H9 (cell line): ENCODE measurements at regions not wholly inside any gene's neighbourhood (a gene's known extent, or its start where the extent isn't known, plus 50 kb on each side); places are given as distances from the start of the nearest gene placed in this dataset.

ENCODE experiments used
- DNase-seq: peaks from one replicate; pipeline ENCODE4 v3.0.0-alpha.2; 2017
- H2AFZ ChIP-seq: one replicate; pipeline ENCODE4 v1.6.1; 2013; ENCODE audit warnings: mild to moderate bottlenecking, low read length, control low read depth, moderate library complexity
- H2AK5ac ChIP-seq: 2 replicates; pipeline ENCODE4 v1.6.1; 2013; ENCODE audit warnings: low read length, control low read depth, mixed read lengths; ENCODE audit not compliant: insufficient read length
- H2BK120ac ChIP-seq: one replicate; pipeline ENCODE4 v1.6.1; 2013; ENCODE audit warnings: low read depth, mild to moderate bottlenecking, low read length, control low read depth, inconsistent platforms; ENCODE audit not compliant: poor library complexity, severe bottlenecking
- H2BK12ac ChIP-seq: 2 replicates; pipeline ENCODE4 v1.6.1; 2013; ENCODE audit warnings: low read length, control low read depth, mixed read lengths, low read depth; ENCODE audit not compliant: insufficient read length
- H2BK15ac ChIP-seq: 2 replicates; pipeline ENCODE4 v1.6.1; 2013; ENCODE audit warnings: low read depth, low read length, control low read depth
- H2BK20ac ChIP-seq: one replicate; pipeline ENCODE4 v1.6.1; 2013; ENCODE audit warnings: low read depth, mild to moderate bottlenecking, low read length, control low read depth, inconsistent platforms; ENCODE audit not compliant: poor library complexity, severe bottlenecking
- H2BK5ac ChIP-seq: 2 replicates; pipeline ENCODE4 v1.6.1; 2013; ENCODE audit warnings: low read length, control low read depth, mixed read lengths; ENCODE audit not compliant: insufficient read length
- H3K14ac ChIP-seq: 2 replicates; pipeline ENCODE4 v1.6.1; 2013; ENCODE audit warnings: low read length, control low read depth; ENCODE audit not compliant: insufficient read depth
- H3K18ac ChIP-seq: 2 replicates; pipeline ENCODE4 v1.6.1; 2013; ENCODE audit warnings: low read depth, mild to moderate bottlenecking, mixed read lengths, low read length, control low read depth; ENCODE audit not compliant: insufficient read length
- H3K23ac ChIP-seq: 2 replicates; pipeline ENCODE4 v1.6.1; 2013; ENCODE audit warnings: low read length, control low read depth, mixed read lengths, low read depth; ENCODE audit not compliant: insufficient read length
- H3K23me2 ChIP-seq: 2 replicates; pipeline ENCODE4 v1.6.1; 2013; ENCODE audit warnings: low read depth, mild to moderate bottlenecking, mixed read lengths, low read length, control low read depth; ENCODE audit not compliant: insufficient read length, poor library complexity, severe bottlenecking
- H3K27ac ChIP-seq: 2 replicates; pipeline ENCODE4 v1.5.1; 2013; ENCODE audit warnings: low read length, control low read depth, mixed read lengths, low read depth; ENCODE audit not compliant: insufficient read length
- H3K27me3 ChIP-seq: 2 replicates; pipeline ENCODE4 v1.6.1; 2013; ENCODE audit warnings: low read length, control low read depth, inconsistent platforms; ENCODE audit not compliant: insufficient read depth
- H3K4ac ChIP-seq: 2 replicates; pipeline ENCODE4 v1.6.1; 2013; ENCODE audit warnings: low read depth, mild to moderate bottlenecking, control low read depth, inconsistent platforms, low read length, moderate library complexity
- H3K4me1 ChIP-seq: 2 replicates; pipeline ENCODE4 v1.6.1; 2013; ENCODE audit warnings: low read length, control low read depth, inconsistent platforms; ENCODE audit not compliant: insufficient read depth
- H3K4me2 ChIP-seq: 2 replicates; pipeline ENCODE4 v1.6.1; 2013; ENCODE audit warnings: low read length, control low read depth, mixed read lengths; ENCODE audit not compliant: insufficient read length, insufficient read depth
- H3K56ac ChIP-seq: 2 replicates; pipeline ENCODE4 v1.6.1; 2013; ENCODE audit warnings: low read depth, mild to moderate bottlenecking, mixed read lengths, low read length, control low read depth; ENCODE audit not compliant: insufficient read length
- H3K79me1 ChIP-seq: 2 replicates; pipeline ENCODE4 v1.6.1; 2013; ENCODE audit warnings: low read depth, mild to moderate bottlenecking, moderate library complexity, low read length, control low read depth, inconsistent platforms; ENCODE audit not compliant: insufficient read depth, poor library complexity, severe bottlenecking
- H3K79me2 ChIP-seq: 2 replicates; pipeline ENCODE4 v1.6.1; 2013; ENCODE audit warnings: low read length, control low read depth, inconsistent platforms; ENCODE audit not compliant: insufficient read depth
- H3K9ac ChIP-seq: 2 replicates; pipeline ENCODE4 v1.6.1; 2013; ENCODE audit warnings: low read length, control low read depth, mixed read lengths; ENCODE audit not compliant: insufficient read length; ENCODE audit errors: extremely low read depth
- H3K9me3 ChIP-seq: one replicate; pipeline ENCODE4 v1.6.1; 2013; ENCODE audit warnings: low read depth, low read length, inconsistent platforms; ENCODE audit not compliant: control insufficient read depth
- H3T11ph ChIP-seq: one replicate; pipeline ENCODE4 v1.6.1; 2013; ENCODE audit warnings: mild to moderate bottlenecking, low read length, control low read depth, inconsistent platforms
- H4K20me1 ChIP-seq: one replicate; pipeline ENCODE4 v1.6.1; 2013; ENCODE audit not compliant: control insufficient read depth, insufficient read length, insufficient read depth
- H4K5ac ChIP-seq: 2 replicates; pipeline ENCODE4 v1.6.1; 2013; ENCODE audit warnings: low read depth, mild to moderate bottlenecking, mixed read lengths, low read length, control low read depth; ENCODE audit not compliant: insufficient read length
- H4K8ac ChIP-seq: replicated peaks from 2 replicates; pipeline ENCODE4 v1.6.1; 2013; ENCODE audit warnings: low read length, control low read depth, mixed read lengths, low read depth; ENCODE audit not compliant: insufficient read length
- H4K91ac ChIP-seq: 2 replicates; pipeline ENCODE4 v1.6.1; 2013; ENCODE audit warnings: low read depth, mild to moderate bottlenecking, moderate library complexity, mixed read lengths, low read length, control low read depth; ENCODE audit not compliant: insufficient read length
- H3K27ac Mint-ChIP-seq, 3 experiments: 2 replicates in 2 of 3; 3 replicates in 1 of 3; pipeline ENCODE4 v1.8.0; 2020 to 2021; ENCODE audit warnings: mixed read lengths in 3 of 3, mild to moderate bottlenecking in 1 of 3, moderate library complexity in 1 of 3
- H3K27me3 Mint-ChIP-seq: 2 replicates; pipeline ENCODE4 v1.8.0; 2021; ENCODE audit warnings: low read depth, mild to moderate bottlenecking, moderate library complexity, mixed read lengths
- H3K36me3 Mint-ChIP-seq, 3 experiments: 2 replicates in 2 of 3; 3 replicates in 1 of 3; pipeline ENCODE4 v1.8.0; 2020 to 2021; ENCODE audit warnings: low read depth in 3 of 3, mixed read lengths in 3 of 3; ENCODE audit not compliant: insufficient read depth in 1 of 3
- H3K4me1 Mint-ChIP-seq, 2 experiments: 2 replicates each; pipeline ENCODE4 v1.8.0; 2020; ENCODE audit warnings: mixed read lengths in 2 of 2
- H3K4me3 Mint-ChIP-seq, 2 experiments: 2 replicates in 1 of 2; 3 replicates in 1 of 2; pipeline ENCODE4 v1.8.0; 2020 to 2021; ENCODE audit warnings: mild to moderate bottlenecking in 2 of 2, mixed read lengths in 2 of 2, moderate library complexity in 1 of 2
- H3K9me3 Mint-ChIP-seq, 2 experiments: 2 replicates in 1 of 2; 3 replicates in 1 of 2; pipeline ENCODE4 v1.8.0; 2020; ENCODE audit warnings: mild to moderate bottlenecking in 2 of 2, mixed read lengths in 2 of 2, moderate library complexity in 1 of 2
- WGBS: extraction: QIAGEN DNeasy Blood & Tissue Kit; methylation state at CpG from one replicate; pipeline ENCODE4 v1.1.7; 2013; ENCODE audit warnings: missing lambda C conversion rate, low lambda C conversion rate, mixed read lengths; ENCODE audit not compliant: insufficient read length; ENCODE audit errors: extremely low coverage; 5-methylcytosine and 5-hydroxymethylcytosine counted together
- TF ChIP-seq, protein P1 (sequence below): fragments of 200-600 bp; sonication (generic); conservative IDR thresholded peaks from 3 replicates; pipeline ENCODE4 v1.8.0; 2021; ENCODE audit warnings: antibody characterized with exemption, mild to moderate bottlenecking

DNA sequence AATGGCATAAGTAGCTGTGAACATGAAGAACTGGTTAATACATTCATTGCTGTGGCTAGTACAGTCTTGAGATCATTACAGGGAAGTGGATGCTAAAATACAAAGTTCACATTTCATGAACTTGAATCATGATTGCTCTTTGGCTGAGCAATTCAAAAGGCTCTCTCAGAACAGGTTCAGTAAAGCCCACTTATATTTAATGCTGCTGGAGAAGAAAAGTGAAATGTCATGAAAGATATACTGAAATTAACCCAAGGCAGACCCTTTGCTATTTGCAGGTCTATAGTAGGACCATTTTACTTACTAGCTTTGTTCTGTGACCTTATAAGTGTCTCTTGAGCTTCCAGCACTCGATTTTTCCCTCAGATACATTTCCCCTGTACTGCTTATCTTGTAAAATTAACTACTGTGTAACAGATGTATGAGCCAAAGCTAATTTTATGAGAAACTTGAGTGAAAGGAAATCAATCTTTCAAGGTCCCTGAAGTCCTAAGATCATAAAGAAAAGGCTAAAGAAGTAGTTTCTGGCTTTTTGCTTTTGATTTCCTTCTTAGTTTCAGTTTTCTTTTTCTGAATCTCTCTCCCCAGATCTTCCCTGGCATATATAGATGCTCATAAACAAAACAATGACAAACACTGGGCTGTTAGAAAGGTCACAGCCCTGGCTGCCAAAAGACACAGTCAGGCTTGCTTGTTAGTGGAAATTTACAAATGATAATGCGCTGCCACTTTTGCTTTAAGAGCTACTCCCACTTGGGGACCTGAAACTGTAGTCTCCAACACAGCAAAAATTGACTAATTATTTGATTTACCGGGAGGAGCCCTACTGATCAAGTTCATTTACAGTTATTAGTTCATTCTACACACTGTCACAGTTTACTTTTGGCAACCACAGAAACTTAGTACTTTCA is 132.7 kb upstream of the XPO1 start:
- H2BK5ac ChIP-seq: no peak overlapping the region
- peak overlapping the region in 1 of 3 experiments; percentile 11; a peak in 1 of 7 replicates for H3K27ac Mint-ChIP-seq
- H2BK12ac ChIP-seq: no peak overlapping the region
- H3K4me1 Mint-ChIP-seq: peaks cover 14 to 17% of the 10 kb centered on the region in 2 experiments
- no peak overlapping the region for H2AFZ ChIP-seq
- no peak overlapping the region for H3K27ac ChIP-seq
- no peaks in the 10 kb centered on the region for H3K27me3 ChIP-seq
- no peak overlapping the region for H3K4ac ChIP-seq
- H2BK20ac ChIP-seq: no peak overlapping the region
- H4K91ac ChIP-seq: no peak overlapping the region
- H3K79me1 ChIP-seq: no peaks in the 10 kb centered on the region
- H3K4me1 ChIP-seq: no peaks in the 10 kb centered on the region
- no peak overlapping the region for H3K9ac ChIP-seq
- H3K4me3 Mint-ChIP-seq: no peak overlapping the region
- no peak overlapping the region for H3K23ac ChIP-seq
- no peak overlapping the region for H3K18ac ChIP-seq
- no peak overlapping the region for H2BK120ac ChIP-seq
- H4K20me1 ChIP-seq: no peaks in the 10 kb centered on the region
- H3K23me2 ChIP-seq: no peaks in the 10 kb centered on the region
- H3K9me3 ChIP-seq: peaks cover 11% of the 10 kb centered on the region
- no peak overlapping the region for H3K14ac ChIP-seq
- TF ChIP-seq, protein P1, sequence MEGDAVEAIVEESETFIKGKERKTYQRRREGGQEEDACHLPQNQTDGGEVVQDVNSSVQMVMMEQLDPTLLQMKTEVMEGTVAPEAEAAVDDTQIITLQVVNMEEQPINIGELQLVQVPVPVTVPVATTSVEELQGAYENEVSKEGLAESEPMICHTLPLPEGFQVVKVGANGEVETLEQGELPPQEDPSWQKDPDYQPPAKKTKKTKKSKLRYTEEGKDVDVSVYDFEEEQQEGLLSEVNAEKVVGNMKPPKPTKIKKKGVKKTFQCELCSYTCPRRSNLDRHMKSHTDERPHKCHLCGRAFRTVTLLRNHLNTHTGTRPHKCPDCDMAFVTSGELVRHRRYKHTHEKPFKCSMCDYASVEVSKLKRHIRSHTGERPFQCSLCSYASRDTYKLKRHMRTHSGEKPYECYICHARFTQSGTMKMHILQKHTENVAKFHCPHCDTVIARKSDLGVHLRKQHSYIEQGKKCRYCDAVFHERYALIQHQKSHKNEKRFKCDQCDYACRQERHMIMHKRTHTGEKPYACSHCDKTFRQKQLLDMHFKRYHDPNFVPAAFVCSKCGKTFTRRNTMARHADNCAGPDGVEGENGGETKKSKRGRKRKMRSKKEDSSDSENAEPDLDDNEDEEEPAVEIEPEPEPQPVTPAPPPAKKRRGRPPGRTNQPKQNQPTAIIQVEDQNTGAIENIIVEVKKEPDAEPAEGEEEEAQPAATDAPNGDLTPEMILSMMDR: no peak
- H3K27me3 Mint-ChIP-seq: no peaks in the 10 kb centered on the region
- H4K8ac ChIP-seq: no peak overlapping the region
- H2BK15ac ChIP-seq: no peak overlapping the region
- DNase-seq: no peak
- H2AK5ac ChIP-seq: no peak overlapping the region
- H3T11ph ChIP-seq: no peak overlapping the region
- no peak overlapping the region for H4K5ac ChIP-seq
- peaks cover 15 to 17% of the 10 kb centered on the region in 2 experiments for H3K9me3 Mint-ChIP-seq
- H3K79me2 ChIP-seq: no peaks in the 10 kb centered on the region
- no CpG with 5 or more reads among the region's 3 CpGs for WGBS
- no peak overlapping the region for H3K56ac ChIP-seq
- no peak overlapping the region for H3K4me2 ChIP-seq
- peaks cover 4 to 17% (median 16%) of the 10 kb centered on the region in 3 experiments for H3K36me3 Mint-ChIP-seq
